ENCODE measurements at regions not wholly inside any gene's neighbourhood (a gene's known extent, or its start where the extent isn't known, plus 50 kb on each side); places are given as distances from the start of the nearest gene placed in this dataset.

GRCh38 chr10:107889105-107889504 lies 724.6 kb upstream of the SORCS1 start:
- Histone ChIP-seq H3K27me3 (ENCODE audit: control insufficient read depth, insufficient read depth, low read length) (no peaks in the 10 kb centered on the region), H3K4me3 (ENCODE audit: low read depth, low read length) (no peak overlapping the region), H3K36me3 (ENCODE audit: control insufficient read depth, insufficient read depth, low read length) (no peaks in the 10 kb centered on the region), H3K9me3 (ENCODE audit: control insufficient read depth, insufficient read depth, low read length) (no peaks in the 10 kb centered on the region), H3K9ac (ENCODE audit: low read depth, low read length) (no peak overlapping the region), H3K4me1 (ENCODE audit: control insufficient read depth, insufficient read depth, low read length) (no peaks in the 10 kb centered on the region)

- Histone ChIP-seq H3K9ac (ENCODE audit: low read depth, low read length) (no peak overlapping the region), H3K9me3 (ENCODE audit: control insufficient read depth, insufficient read depth, low read length) (no peaks in the 10 kb centered on the region), H3K4me1 (ENCODE audit: control insufficient read depth, insufficient read depth, low read length) (peaks cover 3% of the 10 kb centered on the region), H3K36me3 (ENCODE audit: control insufficient read depth, insufficient read depth, low read length) (no peaks in the 10 kb centered on the region), H3K4me3 (ENCODE audit: low read depth, low read length) (no peak overlapping the region), H3K27me3 (ENCODE audit: control insufficient read depth, insufficient read depth, low read length) (no peaks in the 10 kb centered on the region)
These were observed 715.7 kb upstream of the SORCS1 start for GRCh38 chr10:107880185-107880584.

GRCh38 chr10:107873007-107873406 lies 708.5 kb upstream of the SORCS1 start:
- no peak overlapping the region for H3K9ac ChIP-seq (ENCODE audit: low read depth, low read length)
- no peaks in the 10 kb centered on the region for H3K36me3 ChIP-seq (ENCODE audit: control insufficient read depth, insufficient read depth, low read length)
- H3K27me3 ChIP-seq (ENCODE audit: control insufficient read depth, insufficient read depth, low read length) = no peaks in the 10 kb centered on the region
- peaks cover 4% of the 10 kb centered on the region for H3K4me1 ChIP-seq (ENCODE audit: control insufficient read depth, insufficient read depth, low read length)
- H3K9me3 ChIP-seq (ENCODE audit: control insufficient read depth, insufficient read depth, low read length) = no peaks in the 10 kb centered on the region
- no peak overlapping the region for H3K4me3 ChIP-seq (ENCODE audit: low read depth, low read length)

GRCh38 chr10:107865691-107866090 lies 701.2 kb upstream of the SORCS1 start:
- Histone ChIP-seq H3K36me3 (ENCODE audit: control insufficient read depth, insufficient read depth, low read length) (no peaks in the 10 kb centered on the region), H3K27me3 (ENCODE audit: control insufficient read depth, insufficient read depth, low read length) (no peaks in the 10 kb centered on the region), H3K9ac (ENCODE audit: low read depth, low read length) (no peak overlapping the region), H3K4me1 (ENCODE audit: control insufficient read depth, insufficient read depth, low read length) (no peaks in the 10 kb centered on the region), H3K9me3 (ENCODE audit: control insufficient read depth, insufficient read depth, low read length) (no peaks in the 10 kb centered on the region), H3K4me3 (ENCODE audit: low read depth, low read length) (no peak overlapping the region)

- no peak overlapping the region for H3K4me3 ChIP-seq (ENCODE audit: low read depth, low read length)
- no peaks in the 10 kb centered on the region for H3K27me3 ChIP-seq (ENCODE audit: control insufficient read depth, insufficient read depth, low read length)
- H3K4me1 ChIP-seq (ENCODE audit: control insufficient read depth, insufficient read depth, low read length) = peaks cover 4% of the 10 kb centered on the region
- no peaks in the 10 kb centered on the region for H3K36me3 ChIP-seq (ENCODE audit: control insufficient read depth, insufficient read depth, low read length)
- no peaks in the 10 kb centered on the region for H3K9me3 ChIP-seq (ENCODE audit: control insufficient read depth, insufficient read depth, low read length)
- no peak overlapping the region for H3K9ac ChIP-seq (ENCODE audit: low read depth, low read length)
These were observed 694.6 kb upstream of the SORCS1 start for GRCh38 chr10:107859065-107859464.

GRCh38 chr10:107856047-107856315 lies 691.5 kb upstream of the SORCS1 start:
- Histone ChIP-seq H3K4me3 (ENCODE audit: low read depth, low read length) (no peak overlapping the region), H3K9me3 (ENCODE audit: control insufficient read depth, insufficient read depth, low read length) (no peaks in the 10 kb centered on the region), H3K4me1 (ENCODE audit: control insufficient read depth, insufficient read depth, low read length) (peaks cover 4% of the 10 kb centered on the region), H3K27me3 (ENCODE audit: control insufficient read depth, insufficient read depth, low read length) (no peaks in the 10 kb centered on the region), H3K9ac (ENCODE audit: low read depth, low read length) (no peak overlapping the region), H3K36me3 (ENCODE audit: control insufficient read depth, insufficient read depth, low read length) (no peaks in the 10 kb centered on the region)

- no peaks in the 10 kb centered on the region for H3K36me3 ChIP-seq (ENCODE audit: control insufficient read depth, insufficient read depth, low read length)
- H3K9me3 ChIP-seq (ENCODE audit: control insufficient read depth, insufficient read depth, low read length) = no peaks in the 10 kb centered on the region
- H3K27me3 ChIP-seq (ENCODE audit: control insufficient read depth, insufficient read depth, low read length) = no peaks in the 10 kb centered on the region
- H3K4me3 ChIP-seq (ENCODE audit: low read depth, low read length) = no peak overlapping the region
- H3K4me1 ChIP-seq (ENCODE audit: control insufficient read depth, insufficient read depth, low read length) = peaks cover 4% of the 10 kb centered on the region
- H3K9ac ChIP-seq (ENCODE audit: low read depth, low read length) = no peak overlapping the region
These were observed 691.0 kb upstream of the SORCS1 start for GRCh38 chr10:107855301-107856046.

- H3K27me3 ChIP-seq (ENCODE audit: control insufficient read depth, insufficient read depth, low read length) = no peaks in the 10 kb centered on the region
- H3K9ac ChIP-seq (ENCODE audit: low read depth, low read length) = no peak overlapping the region
- H3K4me1 ChIP-seq (ENCODE audit: control insufficient read depth, insufficient read depth, low read length) = no peaks in the 10 kb centered on the region
- H3K4me3 ChIP-seq (ENCODE audit: low read depth, low read length) = no peak overlapping the region
- H3K36me3 ChIP-seq (ENCODE audit: control insufficient read depth, insufficient read depth, low read length) = no peaks in the 10 kb centered on the region
- H3K9me3 ChIP-seq (ENCODE audit: control insufficient read depth, insufficient read depth, low read length) = no peaks in the 10 kb centered on the region
These were observed 684.3 kb upstream of the SORCS1 start for GRCh38 chr10:107848726-107849360.

GRCh38 chr10:107847620-107848019 lies 683.1 kb upstream of the SORCS1 start:
- no peaks in the 10 kb centered on the region for H3K36me3 ChIP-seq (ENCODE audit: control insufficient read depth, insufficient read depth, low read length)
- no peaks in the 10 kb centered on the region for H3K4me1 ChIP-seq (ENCODE audit: control insufficient read depth, insufficient read depth, low read length)
- no peak overlapping the region for H3K4me3 ChIP-seq (ENCODE audit: low read depth, low read length)
- no peaks in the 10 kb centered on the region for H3K9me3 ChIP-seq (ENCODE audit: control insufficient read depth, insufficient read depth, low read length)
- no peaks in the 10 kb centered on the region for H3K27me3 ChIP-seq (ENCODE audit: control insufficient read depth, insufficient read depth, low read length)
- H3K9ac ChIP-seq (ENCODE audit: low read depth, low read length) = no peak overlapping the region

- no peaks in the 10 kb centered on the region for H3K9me3 ChIP-seq (ENCODE audit: control insufficient read depth, insufficient read depth, low read length)
- no peak overlapping the region for H3K9ac ChIP-seq (ENCODE audit: low read depth, low read length)
- H3K4me3 ChIP-seq (ENCODE audit: low read depth, low read length) = no peak overlapping the region
- no peaks in the 10 kb centered on the region for H3K4me1 ChIP-seq (ENCODE audit: control insufficient read depth, insufficient read depth, low read length)
- H3K27me3 ChIP-seq (ENCODE audit: control insufficient read depth, insufficient read depth, low read length) = no peaks in the 10 kb centered on the region
- H3K36me3 ChIP-seq (ENCODE audit: control insufficient read depth, insufficient read depth, low read length) = no peaks in the 10 kb centered on the region
These were observed 670.2 kb upstream of the SORCS1 start for GRCh38 chr10:107834706-107835105.

- Histone ChIP-seq H3K4me3 (ENCODE audit: low read depth, low read length) (no peak overlapping the region), H3K27me3 (ENCODE audit: control insufficient read depth, insufficient read depth, low read length) (no peaks in the 10 kb centered on the region), H3K36me3 (ENCODE audit: control insufficient read depth, insufficient read depth, low read length) (no peaks in the 10 kb centered on the region), H3K9me3 (ENCODE audit: control insufficient read depth, insufficient read depth, low read length) (no peaks in the 10 kb centered on the region), H3K4me1 (ENCODE audit: control insufficient read depth, insufficient read depth, low read length) (no peaks in the 10 kb centered on the region), H3K9ac (ENCODE audit: low read depth, low read length) (no peak overlapping the region)
These were observed 667.3 kb upstream of the SORCS1 start for GRCh38 chr10:107831772-107832171.

- Histone ChIP-seq H3K4me1 (ENCODE audit: control insufficient read depth, insufficient read depth, low read length) (no peaks in the 10 kb centered on the region), H3K9me3 (ENCODE audit: control insufficient read depth, insufficient read depth, low read length) (no peaks in the 10 kb centered on the region), H3K9ac (ENCODE audit: low read depth, low read length) (no peak overlapping the region), H3K27me3 (ENCODE audit: control insufficient read depth, insufficient read depth, low read length) (no peaks in the 10 kb centered on the region), H3K36me3 (ENCODE audit: control insufficient read depth, insufficient read depth, low read length) (no peaks in the 10 kb centered on the region), H3K4me3 (ENCODE audit: low read depth, low read length) (no peak overlapping the region)
These were observed 664.7 kb upstream of the SORCS1 start for GRCh38 chr10:107829161-107829560.

All from iPS-15b (cell line).